ENCODE measurements at regions not wholly inside any gene's neighbourhood (a gene's known extent, or its start where the extent isn't known, plus 50 kb on each side); places are given as distances from the start of the nearest gene placed in this dataset.

- Histone ChIP-seq H2AK5ac (ENCODE audit: low read depth, low read length) (no peak overlapping the region), H3K9ac (replicated peaks in 1 of 4; ENCODE audit: extremely low read depth in 1 of 4, low read depth in 3 of 4, low read length in 3 of 4) (no peak overlapping the region; a peak in 1 of 7 replicates), H4K5ac (ENCODE audit: insufficient read length, low read depth, low read length) (no peak overlapping the region), H3K14ac (ENCODE audit: insufficient read length) (no peak overlapping the region), H3K27me3 (replicated peaks in 1 of 4; ENCODE audit: control insufficient read depth in 3 of 4, extremely low read depth in 1 of 4, insufficient read depth in 3 of 4, low read length in 3 of 4) (no peaks in the 10 kb centered on the region), H2BK12ac (ENCODE audit: low read depth, low read length) (no peak overlapping the region; the same call in 1 of the 2 replicates), H3K56ac (replicated peaks; ENCODE audit: insufficient read length, low read depth, low read length) (no peak overlapping the region), H2AFZ (ENCODE audit: low read length) (0 out of 2 replicates have a peak overlapping the region, but pooled peaks have one; percentile 76), H3K23ac (ENCODE audit: insufficient read length) (no peak overlapping the region), H3K36me3 (ENCODE audit: control insufficient read depth in 2 of 4, insufficient read depth in 4 of 4, low read length in 3 of 4) (no peaks in the 10 kb centered on the region), H2BK120ac (replicated peaks; ENCODE audit: low read depth, low read length) (no peak overlapping the region), H4K91ac (replicated peaks; ENCODE audit: insufficient read length, low read length) (no peak overlapping the region), H2BK5ac (ENCODE audit: low read depth, low read length) (no peak overlapping the region), H2BK15ac (ENCODE audit: low read length) (no peak overlapping the region), H3K4me2 (ENCODE audit: insufficient read depth in 1 of 2, low read depth in 2 of 2, low read length in 2 of 2) (no peak overlapping the region), H3K4ac (replicated peaks; ENCODE audit: insufficient read length, low read depth, low read length) (no peak overlapping the region), H3K9me3 (ENCODE audit: insufficient read depth in 2 of 2, low read depth in 1 of 2, low read length in 1 of 2) (no peaks in the 10 kb centered on the region), H3K27ac (ENCODE audit: low read depth, low read length) (no peak overlapping the region), H3K4me3 (ENCODE audit: extremely low read depth in 1 of 4, insufficient read depth in 2 of 4, low read depth in 3 of 4, low read length in 4 of 4) (no peak overlapping the region), H3K79me1 (ENCODE audit: low read depth, low read length) (no peaks in the 10 kb centered on the region), H2BK20ac (ENCODE audit: low read length) (no peak overlapping the region), H4K20me1 (replicated peaks in 1 of 2; ENCODE audit: control insufficient read depth in 1 of 2, insufficient read depth in 2 of 2, low read length in 2 of 2) (no peaks in the 10 kb centered on the region), H4K8ac (ENCODE audit: extremely low read depth, insufficient read depth, low read length) (no peak overlapping the region), H3K18ac (ENCODE audit: extremely low read depth, low read length) (no peak overlapping the region), H3K4me1 (replicated peaks in 1 of 4; ENCODE audit: control insufficient read depth in 3 of 4, insufficient read depth in 4 of 4, low read length in 3 of 4) (no peaks in the 10 kb centered on the region), H3K79me2 (ENCODE audit: control insufficient read depth in 1 of 2, insufficient read depth in 2 of 2, low read length in 2 of 2) (no peaks in the 10 kb centered on the region), H3K23me2 (ENCODE audit: low read depth, low read length) (no peaks in the 10 kb centered on the region)
- ChIA-PET POLR2A (ENCODE audit: partially characterized antibody) (no interaction called here), CTCF (ENCODE audit: partially characterized antibody) (interaction anchor here (1.7 kb wide), 1 partner anchor 18 kb away, joined by 4 read pairs; no protein-coding TSS in a partner anchor)
- TF ChIP-seq ASH2L (IDR thresholded peaks at IDR 0.05; ENCODE audit: low read length) (no peak), SIX5 (IDR thresholded peaks at IDR 0.05; ENCODE audit: low read depth, low read length) (no peak), KDM5A (IDR thresholded peaks at IDR 0.05; ENCODE audit: low read length) (no peak), POU5F1 (IDR thresholded peaks at IDR 0.05; ENCODE audit: low read depth, low read length) (no peak), SIN3A (conservative IDR thresholded peaks at IDR 0.05 in 1 of 2, IDR thresholded peaks at IDR 0.05 in 1 of 2; ENCODE audit: low read depth in 1 of 2, low read length in 2 of 2) (no peak), NRF1 (IDR thresholded peaks at IDR 0.05; ENCODE audit: low read depth, low read length) (no peak), KDM4A (IDR thresholded peaks at IDR 0.05; ENCODE audit: low read depth, low read length, severe bottlenecking) (no peak)
- DNase-seq (ENCODE audit: low read depth in 1 of 2, low spot score in 2 of 2), result no peak
- 87% methylated on average over 3 of the region's 3 CpGs; no CpG with 5 or more reads in 1 of the 2 experiments for WGBS, 2 experiments (ENCODE audit: extremely low coverage in 1 of 2, insufficient coverage in 1 of 2, insufficient read length in 1 of 2, insufficient replicate concordance in 2 of 2, low coverage in 1 of 2, low lambda C conversion rate in 2 of 2, missing lambda C conversion rate in 1 of 2)
- FAIRE-seq, result no peak
Measured at GRCh38 chr5:96576876-96577275, 85.3 kb upstream of the CAST start.

Data from H1 (cell line).